IMR-90 (cell line): ENCODE measurements at regions not wholly inside any gene's neighbourhood (a gene's known extent, or its start where the extent isn't known, plus 50 kb on each side); places are given as distances from the start of the nearest gene placed in this dataset.
A peak's percentile ranks its signal among the peaks of the same experiment; 100 is the strongest.

ENCODE experiments used
- POLR2A ChIP-seq: IDR thresholded peaks from 2 replicates; pipeline ENCODE4 v1.6.1; 2012; ENCODE audit warnings: mild to moderate bottlenecking, low read depth, low read length
- SMC3 ChIP-seq: fragments of 150-350 bp; IDR thresholded peaks from 2 replicates; pipeline ENCODE4 v1.6.1; 2016; ENCODE audit warnings: low read depth, mild to moderate bottlenecking, antibody characterized with exemption, low read length, moderate library complexity
- TF ChIP-seq, protein P1 (sequence below): conservative IDR thresholded peaks from 2 replicates; pipeline ENCODE4 v1.5.1; 2012; ENCODE audit warnings: mild to moderate bottlenecking, low read depth, low read length, improper control_type of control experiment

DNA sequence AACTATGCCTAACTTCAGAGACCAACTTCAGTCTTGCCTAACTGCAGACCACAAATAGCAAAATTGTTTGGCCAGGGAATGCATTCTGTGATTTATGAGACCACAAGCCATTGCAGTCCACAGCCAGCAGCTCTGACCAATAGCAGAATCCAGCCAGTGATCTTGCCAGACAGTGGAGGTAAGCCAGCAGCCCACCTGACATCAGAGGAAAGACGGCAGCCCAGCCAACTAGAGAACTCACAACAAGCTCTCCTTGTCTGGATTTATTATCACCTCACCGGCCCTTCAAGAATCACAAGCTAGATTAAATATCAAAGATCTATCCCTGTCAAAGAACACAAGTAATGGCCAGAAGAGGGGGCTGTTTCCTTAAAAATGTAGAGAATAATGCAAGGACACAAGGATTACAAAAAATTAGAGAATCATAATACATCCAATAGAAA, 66.5 kb upstream of the SLC35F1 start:
- TF ChIP-seq, protein P1, sequence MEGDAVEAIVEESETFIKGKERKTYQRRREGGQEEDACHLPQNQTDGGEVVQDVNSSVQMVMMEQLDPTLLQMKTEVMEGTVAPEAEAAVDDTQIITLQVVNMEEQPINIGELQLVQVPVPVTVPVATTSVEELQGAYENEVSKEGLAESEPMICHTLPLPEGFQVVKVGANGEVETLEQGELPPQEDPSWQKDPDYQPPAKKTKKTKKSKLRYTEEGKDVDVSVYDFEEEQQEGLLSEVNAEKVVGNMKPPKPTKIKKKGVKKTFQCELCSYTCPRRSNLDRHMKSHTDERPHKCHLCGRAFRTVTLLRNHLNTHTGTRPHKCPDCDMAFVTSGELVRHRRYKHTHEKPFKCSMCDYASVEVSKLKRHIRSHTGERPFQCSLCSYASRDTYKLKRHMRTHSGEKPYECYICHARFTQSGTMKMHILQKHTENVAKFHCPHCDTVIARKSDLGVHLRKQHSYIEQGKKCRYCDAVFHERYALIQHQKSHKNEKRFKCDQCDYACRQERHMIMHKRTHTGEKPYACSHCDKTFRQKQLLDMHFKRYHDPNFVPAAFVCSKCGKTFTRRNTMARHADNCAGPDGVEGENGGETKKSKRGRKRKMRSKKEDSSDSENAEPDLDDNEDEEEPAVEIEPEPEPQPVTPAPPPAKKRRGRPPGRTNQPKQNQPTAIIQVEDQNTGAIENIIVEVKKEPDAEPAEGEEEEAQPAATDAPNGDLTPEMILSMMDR: peak; percentile 48
- TF ChIP-seq POLR2A (no peak), SMC3 (0 out of 2 replicates have a peak, but pooled peaks have one; percentile 22)
